C4-2B (cell line): ENCODE measurements at regions not wholly inside any gene's neighbourhood (a gene's known extent, or its start where the extent isn't known, plus 50 kb on each side); places are given as distances from the start of the nearest gene placed in this dataset.

Source experiments
- H3K27ac ChIP-seq: fragments of 450-650 bp; 2 replicates; pipeline ENCODE4 v1.5.1; 2017
- ZFX ChIP-seq: fragments of 450-650 bp; IDR thresholded peaks from 2 replicates; pipeline ENCODE4 v1.6.1; 2017
- TF ChIP-seq, protein P1 (sequence below): fragments of 450-650 bp; conservative IDR thresholded peaks from 2 replicates; pipeline ENCODE4 v1.5.1; 2017; ENCODE audit warnings: mild to moderate bottlenecking

DNA sequence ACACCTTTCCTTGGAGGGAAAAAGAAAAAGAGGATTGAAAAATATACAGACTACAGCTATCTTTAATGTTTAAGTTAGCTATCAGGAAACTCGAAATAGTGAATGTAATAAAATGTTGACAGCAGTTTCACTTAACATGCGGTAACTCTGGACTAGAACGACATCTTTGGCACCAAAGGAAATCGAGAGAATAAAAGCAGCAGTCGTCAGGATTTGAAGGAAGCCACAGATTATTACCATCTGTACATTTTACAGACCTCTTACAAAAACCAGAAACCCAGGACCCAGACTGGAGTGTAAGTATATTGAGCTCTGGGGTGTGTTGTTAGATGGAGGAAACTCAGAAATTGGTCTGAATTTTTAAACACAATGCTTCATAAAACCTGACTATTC, 51.6 kb upstream of the STOX2 start:
- TF ChIP-seq, protein P1, sequence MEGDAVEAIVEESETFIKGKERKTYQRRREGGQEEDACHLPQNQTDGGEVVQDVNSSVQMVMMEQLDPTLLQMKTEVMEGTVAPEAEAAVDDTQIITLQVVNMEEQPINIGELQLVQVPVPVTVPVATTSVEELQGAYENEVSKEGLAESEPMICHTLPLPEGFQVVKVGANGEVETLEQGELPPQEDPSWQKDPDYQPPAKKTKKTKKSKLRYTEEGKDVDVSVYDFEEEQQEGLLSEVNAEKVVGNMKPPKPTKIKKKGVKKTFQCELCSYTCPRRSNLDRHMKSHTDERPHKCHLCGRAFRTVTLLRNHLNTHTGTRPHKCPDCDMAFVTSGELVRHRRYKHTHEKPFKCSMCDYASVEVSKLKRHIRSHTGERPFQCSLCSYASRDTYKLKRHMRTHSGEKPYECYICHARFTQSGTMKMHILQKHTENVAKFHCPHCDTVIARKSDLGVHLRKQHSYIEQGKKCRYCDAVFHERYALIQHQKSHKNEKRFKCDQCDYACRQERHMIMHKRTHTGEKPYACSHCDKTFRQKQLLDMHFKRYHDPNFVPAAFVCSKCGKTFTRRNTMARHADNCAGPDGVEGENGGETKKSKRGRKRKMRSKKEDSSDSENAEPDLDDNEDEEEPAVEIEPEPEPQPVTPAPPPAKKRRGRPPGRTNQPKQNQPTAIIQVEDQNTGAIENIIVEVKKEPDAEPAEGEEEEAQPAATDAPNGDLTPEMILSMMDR, result no peak
- no peak for TF ChIP-seq ZFX
- H3K27ac ChIP-seq, result no peak overlapping the region
